T-cell (primary cell): ENCODE measurements at regions not wholly inside any gene's neighbourhood (a gene's known extent, or its start where the extent isn't known, plus 50 kb on each side); places are given as distances from the start of the nearest gene placed in this dataset.

Experiments
- ATAC-seq, 4 experiments: fragments of 200-7000 bp in 3 of 4; fragments of 150-1000 bp in 1 of 4; cut with Tn5 transposase; replicated peaks in 1 of 4; 1 replicate in 3 of 4; 2 replicates in 1 of 4; pipeline ENCODE4 v1.10.0; 2021; ENCODE audit warnings: moderate library complexity in 3 of 4, mild to moderate bottlenecking in 2 of 4, moderate number of reproducible peaks in 1 of 4
- CTCF ChIA-PET, 2 donors: fragments of 300-600 bp; sonication (Branson Sonifier 250); formaldehyde crosslinking; loops; one replicate each; lab custom pipeline; 2022; ENCODE audit warnings: antibody characterized with exemption in 2 of 2; lab: Charles Lee
- POLR2A ChIA-PET, 2 donors: fragments of 300-600 bp; sonication (Branson Sonifier 250); formaldehyde crosslinking; loops; one replicate each; lab custom pipeline; 2022; ENCODE audit warnings: antibody characterized with exemption in 2 of 2; lab: Charles Lee
- DNase-seq, 35 experiments: peaks; one replicate each; pipeline versions ENCODE4 v3.0.0 to v3.0.0-alpha.2; 2013 to 2023
- H3K27ac ChIP-seq: one replicate; pipeline ENCODE4 v1.5.1; 2013; ENCODE audit warnings: low read length
- H3K27me3 ChIP-seq, 2 experiments: replicated peaks in 1 of 2; 1 replicate in 1 of 2; 2 replicates in 1 of 2; pipeline versions ENCODE4 v1.6.1 to v1.7.0; 2013; ENCODE audit warnings: low read length in 1 of 2, mixed read lengths in 1 of 2; ENCODE audit not compliant: control insufficient read depth in 2 of 2, insufficient read depth in 2 of 2; ENCODE audit errors: extremely low read depth in 1 of 2
- H3K36me3 ChIP-seq, 2 donors: 1 replicate in 1 of 2; 2 replicates in 1 of 2; pipeline versions ENCODE4 v1.6.1 to v1.7.0; 2013; ENCODE audit warnings: low read length in 1 of 2; ENCODE audit not compliant: control insufficient read depth in 2 of 2, insufficient read depth in 1 of 2; ENCODE audit errors: extremely low read depth in 1 of 2
- H3K4me1 ChIP-seq, 2 experiments: 1 replicate in 1 of 2; 2 replicates in 1 of 2; pipeline versions ENCODE4 v1.6.1 to v1.7.0; 2013; ENCODE audit warnings: low read length in 2 of 2, mixed read lengths in 1 of 2; ENCODE audit not compliant: insufficient read depth in 2 of 2, control insufficient read depth in 1 of 2; ENCODE audit errors: extremely low read depth in 1 of 2
- H3K4me3 ChIP-seq, 2 donors: 1 replicate in 1 of 2; 2 replicates in 1 of 2; pipeline versions ENCODE4 v1.5.1 to v1.7.0; 2013; ENCODE audit warnings: mild to moderate bottlenecking in 2 of 2, low read length in 1 of 2, moderate library complexity in 1 of 2; ENCODE audit not compliant: control insufficient read depth in 1 of 2; ENCODE audit errors: extremely low read depth in 1 of 2
- H3K9me3 ChIP-seq: 2 replicates; pipeline ENCODE4 v1.7.0; 2013
- H3K27ac Mint-ChIP-seq, 2 donors: one replicate each; pipeline ENCODE4 v1.8.0; 2020 to 2021; ENCODE audit warnings: mild to moderate bottlenecking in 2 of 2, mixed read lengths in 2 of 2
- H3K27me3 Mint-ChIP-seq, 2 donors: one replicate each; pipeline ENCODE4 v1.8.0; 2021 to 2022; ENCODE audit warnings: mixed read lengths in 2 of 2
- H3K36me3 Mint-ChIP-seq: one replicate; pipeline ENCODE4 v1.8.0; 2021; ENCODE audit warnings: mixed read lengths
- H3K4me1 Mint-ChIP-seq, 3 donors: one replicate each; pipeline ENCODE4 v1.8.0; 2020 to 2022; ENCODE audit warnings: mixed read lengths in 3 of 3, mild to moderate bottlenecking in 1 of 3
- H3K4me3 Mint-ChIP-seq, 3 donors: one replicate each; pipeline ENCODE4 v1.8.0; 2020 to 2022; ENCODE audit warnings: mild to moderate bottlenecking in 3 of 3, mixed read lengths in 3 of 3, moderate library complexity in 3 of 3
- H3K9me3 Mint-ChIP-seq, 3 donors: one replicate each; pipeline ENCODE4 v1.8.0; 2020 to 2022; ENCODE audit warnings: mixed read lengths in 3 of 3
- WGBS: methylation state at CpG from one replicate; pipeline ENCODE4 v1.1.5; 2013; ENCODE audit warnings: missing lambda C conversion rate; ENCODE audit not compliant: insufficient coverage; 5-methylcytosine and 5-hydroxymethylcytosine counted together

DNA sequence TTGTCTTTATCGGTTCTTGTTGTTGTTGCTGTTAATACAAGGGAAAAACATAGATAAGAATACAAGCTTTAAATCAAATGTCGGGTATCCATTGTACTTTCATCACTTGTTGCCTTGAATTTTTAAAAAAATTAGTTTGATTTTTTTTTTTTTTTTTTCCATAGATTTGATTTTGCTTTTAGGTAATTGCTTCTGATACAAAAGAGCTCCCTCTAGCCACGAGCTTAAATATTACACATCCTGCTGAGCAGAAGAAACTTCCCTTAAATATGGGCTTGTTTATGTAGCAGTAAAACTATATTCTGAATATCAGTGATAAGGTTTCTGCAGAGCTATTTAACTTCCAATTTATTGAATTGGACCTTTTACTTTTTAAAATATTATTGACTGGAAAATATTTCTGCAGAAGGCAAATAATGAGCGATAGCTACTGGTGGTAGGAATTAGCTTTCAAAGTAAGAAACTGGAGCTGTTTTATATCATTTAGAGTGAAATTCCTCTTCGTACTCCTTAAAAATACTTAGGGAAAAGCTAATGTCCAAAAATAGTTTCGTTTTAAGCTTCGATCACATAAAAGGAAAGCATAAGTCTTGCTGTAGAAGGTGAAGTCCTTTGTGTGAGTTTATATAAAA lies 216.9 kb downstream of the POLR1F start:
- Mint-ChIP-seq H3K36me3 (no peaks in the 10 kb centered on the region), H3K27ac (no peak overlapping the region), H3K4me1 (no peaks in the 10 kb centered on the region), H3K27me3 (no peaks in the 10 kb centered on the region), H3K4me3 (no peak overlapping the region), H3K9me3 (peaks cover 0 to 2% (median 2%) of the 10 kb centered on the region in 3 donors)
- ATAC-seq (no peak), DNase-seq (no peak)
- no CpG with 5 or more reads among the region's 7 CpGs for WGBS
- Histone ChIP-seq H3K27ac (no peak overlapping the region), H3K27me3 (no peaks in the 10 kb centered on the region), H3K9me3 (no peaks in the 10 kb centered on the region), H3K36me3 (no peaks in the 10 kb centered on the region), H3K4me1 (no peaks in the 10 kb centered on the region), H3K4me3 (no peak overlapping the region)
- POLR2A ChIA-PET = interaction anchor here in 1 of 2 donors (0.6 kb wide), 1 partner anchor 12 kb away, joined by 3 read pairs; no protein-coding TSS in a partner anchor
- CTCF ChIA-PET = interaction anchor here (0.6 to 0.7 kb wide), 9 partner anchors 11 to 1762 kb away, joined by 3 to 7 read pairs (median 4); no protein-coding TSS in a partner anchor

DNA sequence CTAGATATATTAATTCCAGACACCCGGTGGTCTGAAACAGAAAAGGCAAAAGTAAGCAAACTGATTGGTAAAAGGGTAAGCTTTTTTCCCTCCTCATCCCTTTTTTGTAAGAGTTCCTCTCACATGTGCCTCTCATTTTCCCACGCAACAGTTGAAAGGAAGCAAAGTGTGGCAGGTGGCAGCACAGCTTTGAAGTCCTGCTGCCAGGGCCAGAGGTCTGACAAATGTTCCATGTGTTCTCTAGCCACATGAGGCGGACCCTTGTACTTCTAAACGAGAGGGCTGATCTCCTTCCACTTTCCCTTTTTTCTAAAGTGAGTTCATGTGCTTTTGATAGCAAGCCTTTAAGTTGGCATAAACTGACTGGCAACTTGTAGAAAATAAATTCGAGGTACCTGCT lies 217.5 kb downstream of the POLR1F start:
- no peak overlapping the region for H3K4me3 ChIP-seq
- Mint-ChIP-seq H3K9me3 (peaks cover 0 to 3% (median 3%) of the 10 kb centered on the region in 3 donors), H3K27ac (no peak overlapping the region), H3K4me3 (no peak overlapping the region), H3K4me1 (no peaks in the 10 kb centered on the region), H3K36me3 (no peaks in the 10 kb centered on the region), H3K27me3 (no peaks in the 10 kb centered on the region)
- DNase-seq = no peak
- 62% methylated on average over 2 of the region's 5 CpGs for WGBS
- CTCF ChIA-PET = interaction anchor here in 1 of 2 donors (0.7 kb wide), 1 partner anchor 43 kb away, joined by 3 read pairs; no protein-coding TSS in a partner anchor
- ATAC-seq = no peak
- no peak overlapping the region for H3K27ac ChIP-seq
- H3K9me3 ChIP-seq = no peaks in the 10 kb centered on the region
- no peaks in the 10 kb centered on the region for H3K36me3 ChIP-seq
- no peaks in the 10 kb centered on the region for H3K27me3 ChIP-seq
- H3K4me1 ChIP-seq = no peaks in the 10 kb centered on the region
- POLR2A ChIA-PET = no interaction called here

- no peaks in the 10 kb centered on the region for H3K36me3 ChIP-seq
- ATAC-seq (peak in 1 of 4 experiments; percentile 30), DNase-seq (no peak)
- no peaks in the 10 kb centered on the region for H3K36me3 Mint-ChIP-seq
- no peaks in the 10 kb centered on the region for H3K4me1 ChIP-seq
- ChIA-PET CTCF (no interaction called here), POLR2A (no interaction called here)
- no peaks in the 10 kb centered on the region for H3K9me3 ChIP-seq
- WGBS = 88% methylated on average over 2 of the region's 3 CpGs
- H3K9me3 Mint-ChIP-seq = peaks cover 0 to 3% (median 3%) of the 10 kb centered on the region in 3 donors
- H3K27ac ChIP-seq = no peak overlapping the region
- H3K27ac Mint-ChIP-seq = no peak overlapping the region
- H3K4me1 Mint-ChIP-seq = no peaks in the 10 kb centered on the region
- H3K27me3 Mint-ChIP-seq = no peaks in the 10 kb centered on the region
- H3K27me3 ChIP-seq = no peaks in the 10 kb centered on the region
- H3K4me3 ChIP-seq = no peak overlapping the region
- no peak overlapping the region for H3K4me3 Mint-ChIP-seq
Measured at GRCh38 chr7:19489162-19489820, 219.5 kb downstream of the POLR1F start.

DNA sequence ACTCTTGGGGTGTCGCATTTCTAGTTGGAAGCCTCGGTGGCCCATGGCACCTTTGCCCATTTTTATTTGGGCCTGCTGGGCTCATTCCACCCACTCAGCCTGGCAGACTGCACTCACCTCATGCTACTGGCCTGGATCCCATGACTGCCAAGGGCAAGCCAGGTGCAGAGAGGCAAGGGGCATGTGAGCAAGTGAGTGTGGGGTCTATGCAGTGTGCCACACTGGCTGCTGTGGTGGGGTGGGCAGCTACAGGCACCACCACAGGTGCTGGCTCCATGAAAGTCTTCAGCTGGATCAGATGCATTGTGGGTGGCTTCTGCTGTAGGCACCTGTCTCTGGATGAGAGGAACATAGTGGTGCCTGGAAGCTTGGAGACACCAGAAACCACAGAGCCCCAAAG lies 220.8 kb downstream of the POLR1F start:
- H3K27ac ChIP-seq = no peak overlapping the region
- POLR2A ChIA-PET = no interaction called here
- no CpG with 5 or more reads among the region's 2 CpGs for WGBS
- H3K36me3 ChIP-seq = no peaks in the 10 kb centered on the region
- no peaks in the 10 kb centered on the region for H3K4me1 ChIP-seq
- Mint-ChIP-seq H3K27me3 (no peaks in the 10 kb centered on the region), H3K27ac (no peak overlapping the region), H3K36me3 (no peaks in the 10 kb centered on the region), H3K4me3 (no peak overlapping the region), H3K4me1 (no peaks in the 10 kb centered on the region), H3K9me3 (peaks cover 0 to 3% (median 3%) of the 10 kb centered on the region in 3 donors)
- no peaks in the 10 kb centered on the region for H3K9me3 ChIP-seq
- no peaks in the 10 kb centered on the region for H3K27me3 ChIP-seq
- DNase-seq = no peak
- ATAC-seq = no peak
- H3K4me3 ChIP-seq = no peak overlapping the region
- CTCF ChIA-PET = no interaction called here

GRCh38 chr7:19482628-19483027 lies 226.2 kb downstream of the POLR1F start:
- H3K4me3 Mint-ChIP-seq = no peak overlapping the region
- WGBS = no CpG with 5 or more reads among the region's 2 CpGs
- ATAC-seq (no peak), DNase-seq (no peak)
- H3K27me3 ChIP-seq = no peaks in the 10 kb centered on the region
- H3K36me3 ChIP-seq = no peaks in the 10 kb centered on the region
- CTCF ChIA-PET = no interaction called here
- H3K9me3 ChIP-seq = no peaks in the 10 kb centered on the region
- H3K4me1 Mint-ChIP-seq = no peaks in the 10 kb centered on the region
- no peaks in the 10 kb centered on the region for H3K4me1 ChIP-seq
- peaks cover 6 to 9% (median 6%) of the 10 kb centered on the region in 3 donors for H3K9me3 Mint-ChIP-seq
- H3K27me3 Mint-ChIP-seq = no peaks in the 10 kb centered on the region
- no peak overlapping the region for H3K27ac ChIP-seq
- no peak overlapping the region for H3K27ac Mint-ChIP-seq
- no peak overlapping the region for H3K4me3 ChIP-seq
- H3K36me3 Mint-ChIP-seq = no peaks in the 10 kb centered on the region
- POLR2A ChIA-PET = no interaction called here

DNA sequence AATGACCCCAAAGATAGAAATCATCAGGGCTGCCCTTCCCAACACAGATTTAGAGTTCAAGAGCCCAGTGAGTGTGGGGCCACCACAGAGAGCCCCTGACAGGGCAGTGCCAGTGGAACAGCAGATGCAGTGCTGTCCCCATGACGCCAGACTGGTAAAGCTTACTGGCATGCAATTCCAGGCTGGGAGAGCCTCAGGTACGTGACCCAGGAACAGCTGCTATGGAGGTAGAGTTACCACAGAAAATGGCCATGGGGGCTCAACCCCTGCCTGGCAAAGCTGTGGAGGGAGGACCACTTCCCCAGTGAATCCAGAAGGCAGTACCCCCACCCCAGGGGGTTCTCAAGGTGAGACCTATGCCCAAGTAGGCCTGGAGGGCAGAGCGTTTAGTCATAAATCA lies 228.5 kb downstream of the POLR1F start:
- Mint-ChIP-seq H3K36me3 (no peaks in the 10 kb centered on the region), H3K4me3 (no peak overlapping the region), H3K9me3 (peaks cover 3 to 12% (median 3%) of the 10 kb centered on the region in 3 donors), H3K4me1 (no peaks in the 10 kb centered on the region), H3K27me3 (no peaks in the 10 kb centered on the region), H3K27ac (no peak overlapping the region)
- no peak for DNase-seq
- no peak for ATAC-seq
- no peaks in the 10 kb centered on the region for H3K36me3 ChIP-seq
- no peaks in the 10 kb centered on the region for H3K27me3 ChIP-seq
- H3K4me3 ChIP-seq = no peak overlapping the region
- ChIA-PET POLR2A (interaction anchor here in 1 of 2 donors (0.6 kb wide), 1 partner anchor 12 kb away, joined by 3 read pairs; no protein-coding TSS in a partner anchor), CTCF (no interaction called here)
- WGBS = 71% methylated on average over 1 of the region's 3 CpGs
- H3K9me3 ChIP-seq = no peaks in the 10 kb centered on the region
- H3K4me1 ChIP-seq = no peaks in the 10 kb centered on the region
- no peak overlapping the region for H3K27ac ChIP-seq
